B cell (primary cell): ENCODE measurements at regions not wholly inside any gene's neighbourhood (a gene's known extent, or its start where the extent isn't known, plus 50 kb on each side); places are given as distances from the start of the nearest gene placed in this dataset.

Source experiments
- EZH2 ChIP-seq: IDR thresholded peaks from 2 replicates; pipeline ENCODE4 v1.6.1; 2012; ENCODE audit warnings: borderline replicate concordance, low read depth, mild to moderate bottlenecking, moderate library complexity, low read length; ENCODE audit not compliant: insufficient read depth, poor library complexity, severe bottlenecking
- TF ChIP-seq, protein P1 (sequence below): fragments of 200-600 bp; IDR thresholded peaks from one replicate; pipeline ENCODE4 v1.8.0; 2022; ENCODE audit warnings: antibody characterized with exemption, mild to moderate bottlenecking

DNA sequence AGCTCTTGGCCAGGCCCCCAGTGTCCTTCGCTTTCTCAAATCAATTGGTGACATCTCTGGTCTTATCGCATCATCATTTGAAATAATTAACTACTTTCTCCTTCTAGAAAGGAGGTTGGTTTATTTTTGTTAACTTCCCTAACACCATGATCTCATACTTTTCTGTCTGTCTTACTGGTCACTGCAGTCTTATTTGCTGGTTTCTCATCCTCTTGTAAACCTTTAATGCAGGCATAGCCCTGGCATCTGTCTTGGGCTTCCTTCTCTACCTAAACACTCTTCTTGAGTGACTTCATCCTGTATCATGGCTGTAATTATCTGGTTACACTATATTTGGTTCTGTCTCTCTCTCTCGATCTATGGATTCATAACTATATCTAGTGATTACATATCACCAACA is 152.8 kb downstream of the CYSLTR2 start:
- TF ChIP-seq, protein P1, sequence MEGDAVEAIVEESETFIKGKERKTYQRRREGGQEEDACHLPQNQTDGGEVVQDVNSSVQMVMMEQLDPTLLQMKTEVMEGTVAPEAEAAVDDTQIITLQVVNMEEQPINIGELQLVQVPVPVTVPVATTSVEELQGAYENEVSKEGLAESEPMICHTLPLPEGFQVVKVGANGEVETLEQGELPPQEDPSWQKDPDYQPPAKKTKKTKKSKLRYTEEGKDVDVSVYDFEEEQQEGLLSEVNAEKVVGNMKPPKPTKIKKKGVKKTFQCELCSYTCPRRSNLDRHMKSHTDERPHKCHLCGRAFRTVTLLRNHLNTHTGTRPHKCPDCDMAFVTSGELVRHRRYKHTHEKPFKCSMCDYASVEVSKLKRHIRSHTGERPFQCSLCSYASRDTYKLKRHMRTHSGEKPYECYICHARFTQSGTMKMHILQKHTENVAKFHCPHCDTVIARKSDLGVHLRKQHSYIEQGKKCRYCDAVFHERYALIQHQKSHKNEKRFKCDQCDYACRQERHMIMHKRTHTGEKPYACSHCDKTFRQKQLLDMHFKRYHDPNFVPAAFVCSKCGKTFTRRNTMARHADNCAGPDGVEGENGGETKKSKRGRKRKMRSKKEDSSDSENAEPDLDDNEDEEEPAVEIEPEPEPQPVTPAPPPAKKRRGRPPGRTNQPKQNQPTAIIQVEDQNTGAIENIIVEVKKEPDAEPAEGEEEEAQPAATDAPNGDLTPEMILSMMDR = no peak
- TF ChIP-seq EZH2 = no peak
